ENCODE measurements at regions not wholly inside any gene's neighbourhood (a gene's known extent, or its start where the extent isn't known, plus 50 kb on each side); places are given as distances from the start of the nearest gene placed in this dataset.

- POLR2A ChIA-PET: interaction anchor here (0.7 kb wide), 1 partner anchor 212 kb away, joined by 3 read pairs; no protein-coding TSS in a partner anchor
- H3K4me3 Mint-ChIP-seq: no peak overlapping the region
- H3K4me1 Mint-ChIP-seq: no peaks in the 10 kb centered on the region
These were observed 97.2 kb downstream of the BLTP1 start for GRCh38 chr4:122249357-122249756.

GRCh38 chr4:122252584-122252983, 100.5 kb downstream of the BLTP1 start:
- Histone ChIP-seq H3K4me1 (ENCODE audit: control insufficient read depth in 2 of 2, insufficient read depth in 2 of 2, low read length in 2 of 2) (no peaks in the 10 kb centered on the region), H3K27ac (ENCODE audit: low read depth, low read length) (no peak overlapping the region), H3K36me3 (ENCODE audit: control insufficient read depth in 2 of 3, insufficient read depth in 3 of 3, low read length in 3 of 3) (peaks cover 18 to 66% (median 21%) of the 10 kb centered on the region in 3 experiments), H3K27me3 (ENCODE audit: control insufficient read depth in 2 of 2, insufficient read depth in 2 of 2, low read length in 2 of 2) (no peaks in the 10 kb centered on the region), H3K9me3 (ENCODE audit: control insufficient read depth in 2 of 3, low read length in 3 of 3) (no peaks in the 10 kb centered on the region), H3K4me3 (ENCODE audit: low read length) (no peak overlapping the region)
- CTCF ChIA-PET: no interaction called here
- no peak for DNase-seq
- Mint-ChIP-seq H3K27ac (peak overlapping the region in 1 of 9 donors; percentile 25), H3K36me3 (peaks cover 27 to 61% (median 44%) of the 10 kb centered on the region in 5 donors), H3K4me1 (peaks cover 0 to 3% (median 0%) of the 10 kb centered on the region in 7 donors), H3K9me3 (no peaks in the 10 kb centered on the region), H3K4me3 (no peak overlapping the region), H3K27me3 (no peaks in the 10 kb centered on the region)
- ATAC-seq: no peak
- POLR2A ChIA-PET: no interaction called here
- intact Hi-C loops (cut with micrococcal nuclease): no loop called here

More at GRCh38 chr4:122249357-122249756, 97.2 kb downstream of the BLTP1 start:
- H3K27me3 Mint-ChIP-seq: no peaks in the 10 kb centered on the region
- no peaks in the 10 kb centered on the region for H3K9me3 ChIP-seq (ENCODE audit: control insufficient read depth in 2 of 3, low read length in 3 of 3)
- H3K4me3 ChIP-seq (ENCODE audit: low read length): no peak overlapping the region
- no peak overlapping the region for H3K27ac ChIP-seq (ENCODE audit: low read depth, low read length)
- CTCF ChIA-PET: interaction anchor here (1.0 kb wide), 1 partner anchor 10 kb away, joined by 4 read pairs; no protein-coding TSS in a partner anchor
- no peak for DNase-seq
- no peaks in the 10 kb centered on the region for H3K4me1 ChIP-seq (ENCODE audit: control insufficient read depth in 2 of 2, insufficient read depth in 2 of 2, low read length in 2 of 2)
- no peak overlapping the region for H3K27ac Mint-ChIP-seq
- peaks cover 18 to 61% (median 42%) of the 10 kb centered on the region in 5 donors for H3K36me3 Mint-ChIP-seq
- ATAC-seq: no peak
- H3K36me3 ChIP-seq (ENCODE audit: control insufficient read depth in 2 of 3, insufficient read depth in 3 of 3, low read length in 3 of 3): peaks cover 28 to 67% (median 32%) of the 10 kb centered on the region in 3 experiments
- H3K27me3 ChIP-seq (ENCODE audit: control insufficient read depth in 2 of 2, insufficient read depth in 2 of 2, low read length in 2 of 2): no peaks in the 10 kb centered on the region
- intact Hi-C loops (cut with micrococcal nuclease): no loop called here
- H3K9me3 Mint-ChIP-seq: no peaks in the 10 kb centered on the region

- H3K9me3 Mint-ChIP-seq: peaks cover 0 to 2% (median 0%) of the 10 kb centered on the region in 11 donors
- ChIA-PET CTCF (no interaction called here), POLR2A (no interaction called here)
- Histone ChIP-seq H3K27ac (ENCODE audit: low read depth, low read length) (no peak overlapping the region), H3K27me3 (ENCODE audit: control insufficient read depth in 2 of 2, insufficient read depth in 2 of 2, low read length in 2 of 2) (no peaks in the 10 kb centered on the region), H3K4me1 (ENCODE audit: control insufficient read depth in 2 of 2, insufficient read depth in 2 of 2, low read length in 2 of 2) (no peaks in the 10 kb centered on the region), H3K36me3 (ENCODE audit: control insufficient read depth in 2 of 3, insufficient read depth in 3 of 3, low read length in 3 of 3) (peaks cover 19 to 71% (median 23%) of the 10 kb centered on the region in 3 experiments), H3K4me3 (ENCODE audit: low read length) (no peak overlapping the region), H3K9me3 (ENCODE audit: control insufficient read depth in 2 of 3, low read length in 3 of 3) (no peaks in the 10 kb centered on the region)
- intact Hi-C loops (cut with micrococcal nuclease): no loop called here
- ATAC-seq (no peak), DNase-seq (no peak)
- H3K27ac Mint-ChIP-seq: no peak overlapping the region
- H3K27me3 Mint-ChIP-seq: no peaks in the 10 kb centered on the region
- H3K4me3 Mint-ChIP-seq: no peak overlapping the region
- H3K36me3 Mint-ChIP-seq: peaks cover 16 to 67% (median 35%) of the 10 kb centered on the region in 5 donors
- peaks cover 0 to 3% (median 0%) of the 10 kb centered on the region in 7 donors for H3K4me1 Mint-ChIP-seq
These were observed 107.7 kb downstream of the BLTP1 start for GRCh38 chr4:122259849-122260248.

DNA sequence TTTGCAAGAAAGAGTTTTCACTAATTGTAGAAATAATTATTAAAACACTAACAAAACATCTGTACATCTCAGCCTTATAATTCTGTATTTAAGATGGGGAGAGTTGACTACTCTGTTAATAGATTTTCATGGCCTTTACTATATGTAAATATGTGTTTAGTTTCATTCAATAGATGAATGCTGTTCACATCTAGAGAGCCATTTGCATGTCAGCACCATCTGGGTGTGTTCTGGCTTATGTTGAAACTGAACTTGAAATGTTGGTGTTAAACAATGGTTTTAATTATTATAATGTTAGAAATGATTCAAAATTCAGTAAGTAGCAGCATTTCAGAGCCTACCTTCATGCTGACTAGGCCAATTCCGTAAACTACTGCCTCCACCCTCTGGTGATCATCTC, 102.5 kb upstream of the ADAD1 start:
- H3K27me3 ChIP-seq (ENCODE audit: control insufficient read depth in 2 of 2, insufficient read depth in 2 of 2, low read length in 2 of 2): no peaks in the 10 kb centered on the region
- peaks cover 7 to 38% (median 8%) of the 10 kb centered on the region in 3 experiments for H3K36me3 ChIP-seq (ENCODE audit: control insufficient read depth in 2 of 3, insufficient read depth in 3 of 3, low read length in 3 of 3)
- no peak overlapping the region for H3K27ac ChIP-seq (ENCODE audit: low read depth, low read length)
- H3K4me1 ChIP-seq (ENCODE audit: control insufficient read depth in 2 of 2, insufficient read depth in 2 of 2, low read length in 2 of 2): no peaks in the 10 kb centered on the region
- CTCF ChIA-PET: no interaction called here
- no peak for DNase-seq
- no peaks in the 10 kb centered on the region for H3K9me3 ChIP-seq (ENCODE audit: control insufficient read depth in 2 of 3, low read length in 3 of 3)
- H3K36me3 Mint-ChIP-seq: peaks cover 10 to 55% (median 31%) of the 10 kb centered on the region in 5 donors
- H3K27me3 Mint-ChIP-seq: no peaks in the 10 kb centered on the region
- ATAC-seq: no peak
- no peak overlapping the region for H3K4me3 Mint-ChIP-seq
- no peak overlapping the region for H3K4me3 ChIP-seq (ENCODE audit: low read length)
- POLR2A ChIA-PET: no interaction called here
- no peaks in the 10 kb centered on the region for H3K9me3 Mint-ChIP-seq
- no peak overlapping the region for H3K27ac Mint-ChIP-seq
- intact Hi-C loops (cut with micrococcal nuclease): no loop called here
- H3K4me1 Mint-ChIP-seq: no peaks in the 10 kb centered on the region

- DNase-seq (no peak), ATAC-seq (no peak)
- Histone ChIP-seq H3K4me3 (ENCODE audit: low read length) (no peak overlapping the region), H3K36me3 (ENCODE audit: control insufficient read depth in 2 of 3, insufficient read depth in 3 of 3, low read length in 3 of 3) (peaks cover 0 to 38% (median 4%) of the 10 kb centered on the region in 3 experiments), H3K27me3 (ENCODE audit: control insufficient read depth in 2 of 2, insufficient read depth in 2 of 2, low read length in 2 of 2) (no peaks in the 10 kb centered on the region), H3K4me1 (ENCODE audit: control insufficient read depth in 2 of 2, insufficient read depth in 2 of 2, low read length in 2 of 2) (no peaks in the 10 kb centered on the region), H3K27ac (ENCODE audit: low read depth, low read length) (no peak overlapping the region), H3K9me3 (ENCODE audit: control insufficient read depth in 2 of 3, low read length in 3 of 3) (no peaks in the 10 kb centered on the region)
- ChIA-PET CTCF (no interaction called here), POLR2A (no interaction called here)
- H3K27me3 Mint-ChIP-seq: no peaks in the 10 kb centered on the region
- intact Hi-C loops (cut with micrococcal nuclease): no loop called here
- H3K4me1 Mint-ChIP-seq: no peaks in the 10 kb centered on the region
- H3K4me3 Mint-ChIP-seq: no peak overlapping the region
- no peaks in the 10 kb centered on the region for H3K9me3 Mint-ChIP-seq
- no peak overlapping the region for H3K27ac Mint-ChIP-seq
- H3K36me3 Mint-ChIP-seq: peaks cover 15 to 53% (median 27%) of the 10 kb centered on the region in 5 donors
These were observed 99.8 kb upstream of the ADAD1 start for GRCh38 chr4:122278976-122279375.

- Mint-ChIP-seq H3K4me1 (no peaks in the 10 kb centered on the region), H3K4me3 (no peak overlapping the region), H3K9me3 (no peaks in the 10 kb centered on the region), H3K27me3 (no peaks in the 10 kb centered on the region), H3K36me3 (peaks cover 15 to 53% (median 27%) of the 10 kb centered on the region in 5 donors), H3K27ac (no peak overlapping the region)
- Histone ChIP-seq H3K9me3 (ENCODE audit: control insufficient read depth in 2 of 3, low read length in 3 of 3) (no peaks in the 10 kb centered on the region), H3K27ac (ENCODE audit: low read depth, low read length) (no peak overlapping the region), H3K4me3 (ENCODE audit: low read length) (no peak overlapping the region), H3K36me3 (ENCODE audit: control insufficient read depth in 2 of 3, insufficient read depth in 3 of 3, low read length in 3 of 3) (peaks cover 0 to 38% (median 4%) of the 10 kb centered on the region in 3 experiments), H3K27me3 (ENCODE audit: control insufficient read depth in 2 of 2, insufficient read depth in 2 of 2, low read length in 2 of 2) (no peaks in the 10 kb centered on the region), H3K4me1 (ENCODE audit: control insufficient read depth in 2 of 2, insufficient read depth in 2 of 2, low read length in 2 of 2) (no peaks in the 10 kb centered on the region)
- no peak for ATAC-seq
- intact Hi-C loops (cut with micrococcal nuclease): no loop called here
- ChIA-PET CTCF (no interaction called here), POLR2A (no interaction called here)
- no peak for DNase-seq
These were observed 99.1 kb upstream of the ADAD1 start for GRCh38 chr4:122279670-122280069.

- H3K4me1 ChIP-seq (ENCODE audit: control insufficient read depth in 2 of 2, insufficient read depth in 2 of 2, low read length in 2 of 2): no peaks in the 10 kb centered on the region
- ATAC-seq: no peak
- no peak for DNase-seq
- Mint-ChIP-seq H3K27me3 (no peaks in the 10 kb centered on the region), H3K36me3 (peaks cover 9 to 55% (median 26%) of the 10 kb centered on the region in 5 donors), H3K4me1 (no peaks in the 10 kb centered on the region), H3K4me3 (no peak overlapping the region), H3K9me3 (no peaks in the 10 kb centered on the region), H3K27ac (peak overlapping the region in 1 of 9 donors; percentile 18)
- CTCF ChIA-PET: no interaction called here
- POLR2A ChIA-PET: no interaction called here
- intact Hi-C loops (cut with micrococcal nuclease): no loop called here
- H3K4me3 ChIP-seq (ENCODE audit: low read length): no peak overlapping the region
- H3K27me3 ChIP-seq (ENCODE audit: control insufficient read depth in 2 of 2, insufficient read depth in 2 of 2, low read length in 2 of 2): no peaks in the 10 kb centered on the region
- no peak overlapping the region for H3K27ac ChIP-seq (ENCODE audit: low read depth, low read length)
- no peaks in the 10 kb centered on the region for H3K9me3 ChIP-seq (ENCODE audit: control insufficient read depth in 2 of 3, low read length in 3 of 3)
- H3K36me3 ChIP-seq (ENCODE audit: control insufficient read depth in 2 of 3, insufficient read depth in 3 of 3, low read length in 3 of 3): peaks cover 0 to 31% (median 0%) of the 10 kb centered on the region in 3 experiments
These were observed 93.5 kb upstream of the ADAD1 start for GRCh38 chr4:122285285-122285684.
